ENCODE measurements at regions not wholly inside any gene's neighbourhood (a gene's known extent, or its start where the extent isn't known, plus 50 kb on each side); places are given as distances from the start of the nearest gene placed in this dataset.
"Not testable (repeated sequence)": the region's sequence is repeated elsewhere in the genome, so short reads cannot be mapped to it uniquely, and the experiment has no call there.

- Histone ChIP-seq H3K27ac (ENCODE audit: low read length) (no peak overlapping the region), H3K27me3 (ENCODE audit: insufficient read depth, low read length) (no peaks in the 10 kb centered on the region), H3K36me3 (ENCODE audit: insufficient read depth, low read depth, low read length) (no peaks in the 10 kb centered on the region), H3K4me3 (ENCODE audit: low read length) (no peak overlapping the region), H3K4me1 (ENCODE audit: insufficient read depth, low read length) (no peaks in the 10 kb centered on the region), H3K9me3 (ENCODE audit: insufficient read depth, low read depth, low read length) (no peaks in the 10 kb centered on the region), H3K9ac (ENCODE audit: low read depth, low read length) (no peak overlapping the region)
Observed at GRCh38 chr15:95680728-95681127, 649.8 kb upstream of the NR2F2 start.

GRCh38 chr15:95681836-95682544, 648.5 kb upstream of the NR2F2 start:
- no peaks in the 10 kb centered on the region for H3K36me3 ChIP-seq (ENCODE audit: insufficient read depth, low read depth, low read length)
- no peaks in the 10 kb centered on the region for H3K9me3 ChIP-seq (ENCODE audit: insufficient read depth, low read depth, low read length)
- no peak overlapping the region for H3K9ac ChIP-seq (ENCODE audit: low read depth, low read length)
- no peaks in the 10 kb centered on the region for H3K27me3 ChIP-seq (ENCODE audit: insufficient read depth, low read length)
- H3K27ac ChIP-seq (ENCODE audit: low read length): no peak overlapping the region
- no peaks in the 10 kb centered on the region for H3K4me1 ChIP-seq (ENCODE audit: insufficient read depth, low read length)
- H3K4me3 ChIP-seq (ENCODE audit: low read length): no peak overlapping the region

GRCh38 chr15:95684126-95684525, 646.4 kb upstream of the NR2F2 start:
- Histone ChIP-seq H3K9me3 (ENCODE audit: insufficient read depth, low read depth, low read length) (no peaks in the 10 kb centered on the region), H3K27ac (ENCODE audit: low read length) (no peak overlapping the region), H3K36me3 (ENCODE audit: insufficient read depth, low read depth, low read length) (no peaks in the 10 kb centered on the region), H3K4me3 (ENCODE audit: low read length) (no peak overlapping the region), H3K4me1 (ENCODE audit: insufficient read depth, low read length) (no peaks in the 10 kb centered on the region), H3K27me3 (ENCODE audit: insufficient read depth, low read length) (no peaks in the 10 kb centered on the region), H3K9ac (ENCODE audit: low read depth, low read length) (no peak overlapping the region)

GRCh38 chr15:95684693-95685115, 645.8 kb upstream of the NR2F2 start:
- Histone ChIP-seq H3K36me3 (ENCODE audit: insufficient read depth, low read depth, low read length) (no peaks in the 10 kb centered on the region), H3K27ac (ENCODE audit: low read length) (no peak overlapping the region), H3K9ac (ENCODE audit: low read depth, low read length) (no peak overlapping the region), H3K4me3 (ENCODE audit: low read length) (no peak overlapping the region), H3K4me1 (ENCODE audit: insufficient read depth, low read length) (no peaks in the 10 kb centered on the region), H3K27me3 (ENCODE audit: insufficient read depth, low read length) (no peaks in the 10 kb centered on the region), H3K9me3 (ENCODE audit: insufficient read depth, low read depth, low read length) (no peaks in the 10 kb centered on the region)

- no peak overlapping the region for H3K27ac ChIP-seq (ENCODE audit: low read length)
- H3K4me3 ChIP-seq (ENCODE audit: low read length): no peak overlapping the region
- H3K9ac ChIP-seq (ENCODE audit: low read depth, low read length): no peak overlapping the region
- no peaks in the 10 kb centered on the region for H3K4me1 ChIP-seq (ENCODE audit: insufficient read depth, low read length)
- no peaks in the 10 kb centered on the region for H3K36me3 ChIP-seq (ENCODE audit: insufficient read depth, low read depth, low read length)
- no peaks in the 10 kb centered on the region for H3K27me3 ChIP-seq (ENCODE audit: insufficient read depth, low read length)
- no peaks in the 10 kb centered on the region for H3K9me3 ChIP-seq (ENCODE audit: insufficient read depth, low read depth, low read length)
Observed at GRCh38 chr15:95687061-95687460, 643.4 kb upstream of the NR2F2 start.

GRCh38 chr15:95687686-95688085, 642.8 kb upstream of the NR2F2 start:
- Histone ChIP-seq H3K4me1 (ENCODE audit: insufficient read depth, low read length) (no peaks in the 10 kb centered on the region), H3K9ac (ENCODE audit: low read depth, low read length) (no peak overlapping the region), H3K27ac (ENCODE audit: low read length) (no peak overlapping the region), H3K27me3 (ENCODE audit: insufficient read depth, low read length) (no peaks in the 10 kb centered on the region), H3K9me3 (ENCODE audit: insufficient read depth, low read depth, low read length) (no peaks in the 10 kb centered on the region), H3K4me3 (ENCODE audit: low read length) (no peak overlapping the region), H3K36me3 (ENCODE audit: insufficient read depth, low read depth, low read length) (no peaks in the 10 kb centered on the region)

GRCh38 chr15:95690631-95691340, 639.7 kb upstream of the NR2F2 start:
- Histone ChIP-seq H3K27me3 (ENCODE audit: insufficient read depth, low read length) (no peaks in the 10 kb centered on the region), H3K4me3 (ENCODE audit: low read length) (no peak overlapping the region), H3K36me3 (ENCODE audit: insufficient read depth, low read depth, low read length) (no peaks in the 10 kb centered on the region), H3K27ac (ENCODE audit: low read length) (no peak overlapping the region), H3K9ac (ENCODE audit: low read depth, low read length) (no peak overlapping the region), H3K4me1 (ENCODE audit: insufficient read depth, low read length) (no peaks in the 10 kb centered on the region), H3K9me3 (ENCODE audit: insufficient read depth, low read depth, low read length) (peaks cover 17% of the 10 kb centered on the region; the same call in 1 of the 2 replicates)

GRCh38 chr15:95693917-95694316, 636.6 kb upstream of the NR2F2 start:
- Histone ChIP-seq H3K4me3 (ENCODE audit: low read length) (no peak overlapping the region), H3K27ac (ENCODE audit: low read length) (no peak overlapping the region), H3K9ac (ENCODE audit: low read depth, low read length) (no peak overlapping the region), H3K9me3 (ENCODE audit: insufficient read depth, low read depth, low read length) (peaks cover 17% of the 10 kb centered on the region; the same call in 1 of the 2 replicates), H3K27me3 (ENCODE audit: insufficient read depth, low read length) (no peaks in the 10 kb centered on the region), H3K4me1 (ENCODE audit: insufficient read depth, low read length) (no peaks in the 10 kb centered on the region), H3K36me3 (ENCODE audit: insufficient read depth, low read depth, low read length) (no peaks in the 10 kb centered on the region)

- H3K9ac ChIP-seq (ENCODE audit: low read depth, low read length): no peak overlapping the region
Observed at GRCh38 chr15:95698230-95698629, 632.3 kb upstream of the NR2F2 start.

GRCh38 chr15:95698951-95699350, 631.5 kb upstream of the NR2F2 start:
- H3K4me1 ChIP-seq (ENCODE audit: insufficient read depth, low read length): no peaks in the 10 kb centered on the region
- H3K9ac ChIP-seq (ENCODE audit: low read depth, low read length): no peak overlapping the region
- no peaks in the 10 kb centered on the region for H3K27me3 ChIP-seq (ENCODE audit: insufficient read depth, low read length)
- H3K36me3 ChIP-seq (ENCODE audit: insufficient read depth, low read depth, low read length): no peaks in the 10 kb centered on the region
- no peak overlapping the region for H3K27ac ChIP-seq (ENCODE audit: low read length)
- peaks cover 59% of the 10 kb centered on the region for H3K9me3 ChIP-seq (ENCODE audit: insufficient read depth, low read depth, low read length)
- H3K4me3 ChIP-seq (ENCODE audit: low read length): no peak overlapping the region

More at GRCh38 chr15:95698230-95698629, 632.3 kb upstream of the NR2F2 start:
- no peak overlapping the region for H3K27ac ChIP-seq (ENCODE audit: low read length)
- no peak overlapping the region for H3K4me3 ChIP-seq (ENCODE audit: low read length)
- H3K9me3 ChIP-seq (ENCODE audit: insufficient read depth, low read depth, low read length): peaks cover 59% of the 10 kb centered on the region
- H3K36me3 ChIP-seq (ENCODE audit: insufficient read depth, low read depth, low read length): no peaks in the 10 kb centered on the region
- H3K4me1 ChIP-seq (ENCODE audit: insufficient read depth, low read length): no peaks in the 10 kb centered on the region
- H3K27me3 ChIP-seq (ENCODE audit: insufficient read depth, low read length): no peaks in the 10 kb centered on the region

- Histone ChIP-seq H3K4me3 (ENCODE audit: low read length) (no peak overlapping the region), H3K9ac (ENCODE audit: low read depth, low read length) (no peak overlapping the region), H3K4me1 (ENCODE audit: insufficient read depth, low read length) (no peaks in the 10 kb centered on the region), H3K27me3 (ENCODE audit: insufficient read depth, low read length) (no peaks in the 10 kb centered on the region), H3K9me3 (ENCODE audit: insufficient read depth, low read depth, low read length) (peaks cover 56% of the 10 kb centered on the region), H3K36me3 (ENCODE audit: insufficient read depth, low read depth, low read length) (no peaks in the 10 kb centered on the region), H3K27ac (ENCODE audit: low read length) (no peak overlapping the region)
Observed at GRCh38 chr15:95699578-95699977, 630.9 kb upstream of the NR2F2 start.

- not testable (repeated sequence) for H3K9ac ChIP-seq (ENCODE audit: low read depth, low read length); H3K4me1 ChIP-seq (ENCODE audit: insufficient read depth, low read length); H3K4me3 ChIP-seq (ENCODE audit: low read length); H3K27me3 ChIP-seq (ENCODE audit: insufficient read depth, low read length); H3K27ac ChIP-seq (ENCODE audit: low read length); H3K36me3 ChIP-seq (ENCODE audit: insufficient read depth, low read depth, low read length)
- H3K9me3 ChIP-seq (ENCODE audit: insufficient read depth, low read depth, low read length): peaks cover 46% of the 10 kb centered on the region
Observed at GRCh38 chr15:95700692-95701091, 629.8 kb upstream of the NR2F2 start.

Measured in iPS-20b (cell line).